Lower lobe of right lung (tissue), 2 donors: ENCODE measurements at regions not wholly inside any gene's neighbourhood (a gene's known extent, or its start where the extent isn't known, plus 50 kb on each side); places are given as distances from the start of the nearest gene placed in this dataset.

Experiments
- ATAC-seq, 2 donors: fragments of 200-7000 bp; cut with Tn5 transposase; one replicate each; pipeline ENCODE4 v1.9.1; 2020 to 2022; ENCODE audit warnings: mild to moderate bottlenecking in 2 of 2, moderate library complexity in 2 of 2
- DNase-seq: peaks from one replicate; pipeline ENCODE4 v3.0.0-alpha.2; 2020
- H3K27ac ChIP-seq: fragments of 200-600 bp; one replicate; pipeline ENCODE4 v1.8.0; 2022
- H3K27me3 ChIP-seq: fragments of 200-600 bp; one replicate; pipeline ENCODE4 v1.8.0; 2022; ENCODE audit warnings: low read depth
- H3K36me3 ChIP-seq: fragments of 200-600 bp; one replicate; pipeline ENCODE4 v1.8.0; 2022; ENCODE audit warnings: mild to moderate bottlenecking
- H3K4me1 ChIP-seq: fragments of 200-600 bp; one replicate; pipeline ENCODE4 v1.8.0; 2022
- H3K4me3 ChIP-seq: fragments of 200-600 bp; one replicate; pipeline ENCODE4 v1.8.0; 2022; ENCODE audit warnings: mild to moderate bottlenecking
- H3K9me3 ChIP-seq: fragments of 200-600 bp; one replicate; pipeline ENCODE4 v1.8.0; 2022
- intact Hi-C: fragments of 100-400 bp; cut with DNase I; formaldehyde crosslinking; loops from one replicate; pipeline ENCODE4 v1.11.0; 2022
- TF ChIP-seq, protein P1 (sequence below): fragments of 200-600 bp; IDR thresholded peaks from one replicate; pipeline ENCODE4 v1.8.0; 2022; ENCODE audit warnings: antibody characterized with exemption, mild to moderate bottlenecking
- donor health status: DM: no; HTN: yes; CAD: no; lungs with severe emphysema.

DNA sequence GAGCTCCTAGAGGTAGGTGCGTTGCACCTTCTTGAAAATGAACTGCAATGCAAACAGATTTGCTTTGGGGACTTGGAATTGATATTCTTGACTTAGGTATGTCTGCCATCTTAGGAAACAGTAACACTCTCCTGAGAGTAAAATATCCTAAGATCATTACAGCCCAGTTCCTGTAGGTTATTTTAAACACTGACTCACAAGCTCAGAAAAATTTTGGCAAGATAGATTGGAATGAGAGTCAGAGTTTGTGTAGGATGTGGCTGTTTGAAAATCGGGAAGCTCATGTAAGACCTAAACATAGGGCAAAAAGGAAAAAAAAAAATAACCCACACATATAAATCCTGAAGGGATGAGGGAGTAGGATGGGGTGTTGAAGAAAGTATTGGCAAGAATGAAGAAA is 377.0 kb upstream of the LRRC4C start:
- Histone ChIP-seq H3K27me3 (no peaks in the 10 kb centered on the region), H3K9me3 (peaks cover 3% of the 10 kb centered on the region), H3K36me3 (no peaks in the 10 kb centered on the region), H3K4me3 (no peak overlapping the region), H3K27ac (no peak overlapping the region), H3K4me1 (no peaks in the 10 kb centered on the region)
- no peak for ATAC-seq
- TF ChIP-seq, protein P1, sequence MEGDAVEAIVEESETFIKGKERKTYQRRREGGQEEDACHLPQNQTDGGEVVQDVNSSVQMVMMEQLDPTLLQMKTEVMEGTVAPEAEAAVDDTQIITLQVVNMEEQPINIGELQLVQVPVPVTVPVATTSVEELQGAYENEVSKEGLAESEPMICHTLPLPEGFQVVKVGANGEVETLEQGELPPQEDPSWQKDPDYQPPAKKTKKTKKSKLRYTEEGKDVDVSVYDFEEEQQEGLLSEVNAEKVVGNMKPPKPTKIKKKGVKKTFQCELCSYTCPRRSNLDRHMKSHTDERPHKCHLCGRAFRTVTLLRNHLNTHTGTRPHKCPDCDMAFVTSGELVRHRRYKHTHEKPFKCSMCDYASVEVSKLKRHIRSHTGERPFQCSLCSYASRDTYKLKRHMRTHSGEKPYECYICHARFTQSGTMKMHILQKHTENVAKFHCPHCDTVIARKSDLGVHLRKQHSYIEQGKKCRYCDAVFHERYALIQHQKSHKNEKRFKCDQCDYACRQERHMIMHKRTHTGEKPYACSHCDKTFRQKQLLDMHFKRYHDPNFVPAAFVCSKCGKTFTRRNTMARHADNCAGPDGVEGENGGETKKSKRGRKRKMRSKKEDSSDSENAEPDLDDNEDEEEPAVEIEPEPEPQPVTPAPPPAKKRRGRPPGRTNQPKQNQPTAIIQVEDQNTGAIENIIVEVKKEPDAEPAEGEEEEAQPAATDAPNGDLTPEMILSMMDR = no peak
- intact Hi-C loops = no loop called here
- no peak for DNase-seq

DNA sequence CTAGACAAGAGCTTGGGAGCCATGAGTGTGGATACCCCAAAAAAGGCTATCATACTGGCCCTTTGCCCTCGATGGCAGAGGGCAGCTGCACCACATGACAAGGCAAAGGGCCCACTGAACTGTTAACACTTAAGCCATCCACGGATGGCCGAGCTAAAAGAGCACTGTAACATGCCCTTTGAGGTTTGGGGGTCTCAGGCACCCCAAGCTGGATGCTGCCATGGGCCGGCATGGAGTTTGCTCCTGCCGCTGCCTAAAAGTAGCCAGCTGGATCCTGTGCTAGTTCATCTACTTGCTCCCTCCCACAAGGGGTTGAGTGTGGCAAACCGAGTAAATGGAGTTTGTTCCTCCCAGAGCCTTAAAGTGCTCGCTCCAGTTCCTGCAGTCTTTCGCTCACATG is 383.2 kb upstream of the LRRC4C start:
- H3K27ac ChIP-seq = no peak overlapping the region
- DNase-seq = no peak
- no peak overlapping the region for H3K4me3 ChIP-seq
- peaks cover 18% of the 10 kb centered on the region for H3K9me3 ChIP-seq
- H3K36me3 ChIP-seq = no peaks in the 10 kb centered on the region
- no peaks in the 10 kb centered on the region for H3K4me1 ChIP-seq
- TF ChIP-seq, protein P1 = no peak
- no peaks in the 10 kb centered on the region for H3K27me3 ChIP-seq
- intact Hi-C loops = no loop called here
- no peak for ATAC-seq

DNA sequence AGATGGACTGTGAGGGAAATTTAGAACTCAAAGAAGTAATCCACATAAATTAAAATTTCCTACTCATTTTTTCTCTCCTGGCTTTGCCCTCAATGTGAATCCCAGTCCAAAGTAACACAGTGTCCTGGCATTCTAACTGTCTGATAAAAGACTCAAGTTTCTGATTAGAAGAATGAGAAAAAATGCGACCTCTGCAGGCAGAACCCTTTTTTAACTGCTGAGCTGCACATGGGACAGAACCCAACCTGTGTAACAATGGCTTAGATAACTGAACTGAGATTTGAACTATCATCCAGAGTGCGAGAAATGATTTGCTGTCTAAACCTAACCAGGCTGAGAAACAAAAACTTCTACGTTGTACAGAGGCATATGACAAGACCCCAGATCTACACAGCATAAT is 385.6 kb upstream of the LRRC4C start:
- peaks cover 18% of the 10 kb centered on the region for H3K9me3 ChIP-seq
- intact Hi-C loops = no loop called here

GRCh38 chr11:41848349-41848748 is 388.9 kb upstream of the LRRC4C start:
- TF ChIP-seq, protein P1 = no peak

More for the DNA sequence above, 385.6 kb upstream of the LRRC4C start:
- no peaks in the 10 kb centered on the region for H3K4me1 ChIP-seq
- TF ChIP-seq, protein P1 = no peak
- ATAC-seq = no peak
- DNase-seq = no peak
- no peaks in the 10 kb centered on the region for H3K36me3 ChIP-seq
- no peak overlapping the region for H3K27ac ChIP-seq
- no peaks in the 10 kb centered on the region for H3K27me3 ChIP-seq
- no peak overlapping the region for H3K4me3 ChIP-seq

DNA sequence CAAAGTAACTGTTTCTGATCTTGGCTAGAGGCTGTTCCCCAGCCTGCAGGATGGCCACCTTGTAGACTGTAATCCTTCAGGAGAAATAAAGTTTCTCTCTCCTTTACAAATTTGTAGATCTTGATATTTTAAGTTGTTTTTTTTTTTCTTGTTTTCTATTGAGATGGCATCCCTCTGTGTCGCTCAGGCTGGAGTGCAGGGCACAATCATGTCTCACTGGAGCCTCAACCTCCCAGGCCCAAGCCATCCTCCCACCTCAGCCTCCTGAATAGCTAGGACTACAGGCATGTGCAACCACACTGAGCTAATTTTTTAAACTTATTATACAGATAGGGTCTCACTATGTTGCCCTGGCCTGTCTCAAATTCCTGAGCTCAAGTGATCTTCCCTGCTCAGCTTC is 389.8 kb upstream of the LRRC4C start:
- H3K27ac ChIP-seq = no peak overlapping the region
- TF ChIP-seq, protein P1 = no peak
- no peaks in the 10 kb centered on the region for H3K4me1 ChIP-seq
- DNase-seq (no peak), ATAC-seq (no peak)
- H3K4me3 ChIP-seq = no peak overlapping the region
- intact Hi-C loops = no loop called here
- H3K27me3 ChIP-seq = no peaks in the 10 kb centered on the region
- no peaks in the 10 kb centered on the region for H3K9me3 ChIP-seq
- no peaks in the 10 kb centered on the region for H3K36me3 ChIP-seq

More at GRCh38 chr11:41848349-41848748, 388.9 kb upstream of the LRRC4C start:
- intact Hi-C loops = no loop called here
- Histone ChIP-seq H3K4me3 (no peak overlapping the region), H3K27ac (no peak overlapping the region), H3K36me3 (no peaks in the 10 kb centered on the region), H3K27me3 (no peaks in the 10 kb centered on the region), H3K4me1 (no peaks in the 10 kb centered on the region), H3K9me3 (no peaks in the 10 kb centered on the region)
- no peak for ATAC-seq
- no peak for DNase-seq

DNA sequence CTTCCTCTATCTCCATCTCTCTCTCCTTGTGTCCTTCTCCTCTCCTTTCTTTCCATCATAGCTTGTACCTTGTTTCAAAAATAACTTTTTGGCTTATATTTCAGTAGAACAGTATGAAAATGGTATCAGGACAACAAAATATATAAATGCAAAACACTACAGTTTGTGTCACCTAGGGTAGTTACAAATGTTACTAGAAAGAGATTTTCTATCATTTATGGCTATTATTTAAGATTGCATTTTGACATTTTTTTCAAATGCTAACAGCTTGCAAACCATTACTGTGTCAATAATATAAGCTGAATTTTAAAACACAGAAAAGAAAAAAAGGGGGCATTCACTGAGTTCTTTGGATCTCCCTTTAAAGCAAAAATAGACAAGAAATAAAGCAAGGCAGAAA is 392.3 kb upstream of the LRRC4C start:
- Histone ChIP-seq H3K36me3 (no peaks in the 10 kb centered on the region), H3K9me3 (no peaks in the 10 kb centered on the region), H3K27me3 (no peaks in the 10 kb centered on the region), H3K4me3 (no peak overlapping the region), H3K4me1 (no peaks in the 10 kb centered on the region), H3K27ac (no peak overlapping the region)
- ATAC-seq (no peak), DNase-seq (no peak)
- TF ChIP-seq, protein P1 = no peak
- intact Hi-C loops = no loop called here
